ENCODE measurements at regions not wholly inside any gene's neighbourhood (a gene's known extent, or its start where the extent isn't known, plus 50 kb on each side); places are given as distances from the start of the nearest gene placed in this dataset.

GRCh38 chr21:43300496-43301408 lies 126.2 kb downstream of the SIK1 start:
- Mint-ChIP-seq H3K9me3 (ENCODE audit: low read depth, unreplicated experiment) (peaks cover under 1% of the 10 kb centered on the region), H3K27me3 (ENCODE audit: unreplicated experiment) (no peaks in the 10 kb centered on the region), H3K36me3 (ENCODE audit: insufficient read depth, unreplicated experiment) (no peaks in the 10 kb centered on the region), H3K27ac (ENCODE audit: unreplicated experiment) (no peak overlapping the region), H3K4me1 (ENCODE audit: low read depth, unreplicated experiment) (no peaks in the 10 kb centered on the region), H3K4me3 (ENCODE audit: low read depth, unreplicated experiment) (no peak overlapping the region)
- no peak for DNase-seq
- CTCF ChIA-PET, result no interaction called here
- no peak for TF ChIP-seq CTCF (IDR thresholded peaks at IDR 0.05; ENCODE audit: unreplicated experiment)
- BruUV-seq (replicated peaks), result no TSS peak
- intact Hi-C loops (cut with micrococcal nuclease; ENCODE audit: unreplicated experiment), result no loop called here

- H3K4me3 Mint-ChIP-seq (ENCODE audit: low read depth, unreplicated experiment), result no peak overlapping the region
- no peaks in the 10 kb centered on the region for H3K27me3 Mint-ChIP-seq (ENCODE audit: unreplicated experiment)
- CTCF ChIA-PET, result no interaction called here
- no peak for TF ChIP-seq CTCF (IDR thresholded peaks at IDR 0.05; ENCODE audit: unreplicated experiment)
- no peak for DNase-seq
- H3K27ac Mint-ChIP-seq (ENCODE audit: unreplicated experiment), result no peak overlapping the region
- peaks cover 6% of the 10 kb centered on the region for H3K9me3 Mint-ChIP-seq (ENCODE audit: low read depth, unreplicated experiment)
- H3K36me3 Mint-ChIP-seq (ENCODE audit: insufficient read depth, unreplicated experiment), result no peaks in the 10 kb centered on the region
- no TSS peak for BruUV-seq (replicated peaks)
- intact Hi-C loops (cut with micrococcal nuclease; ENCODE audit: unreplicated experiment), result no loop called here
- H3K4me1 Mint-ChIP-seq (ENCODE audit: low read depth, unreplicated experiment), result no peaks in the 10 kb centered on the region
These were observed 127.3 kb downstream of the SIK1 start for GRCh38 chr21:43299441-43300277.

- no peak for TF ChIP-seq CTCF (IDR thresholded peaks at IDR 0.05; ENCODE audit: unreplicated experiment)
- peaks cover 4% of the 10 kb centered on the region for H3K27me3 Mint-ChIP-seq (ENCODE audit: unreplicated experiment)
- BruUV-seq (replicated peaks), result no TSS peak
- intact Hi-C loops (cut with micrococcal nuclease; ENCODE audit: unreplicated experiment), result no loop called here
- no peak for DNase-seq
- no peaks in the 10 kb centered on the region for H3K4me1 Mint-ChIP-seq (ENCODE audit: low read depth, unreplicated experiment)
- no peaks in the 10 kb centered on the region for H3K36me3 Mint-ChIP-seq (ENCODE audit: insufficient read depth, unreplicated experiment)
- H3K9me3 Mint-ChIP-seq (ENCODE audit: low read depth, unreplicated experiment), result peaks cover 6% of the 10 kb centered on the region
- H3K27ac Mint-ChIP-seq (ENCODE audit: unreplicated experiment), result no peak overlapping the region
- H3K4me3 Mint-ChIP-seq (ENCODE audit: low read depth, unreplicated experiment), result no peak overlapping the region
- CTCF ChIA-PET, result no interaction called here
These were observed 128.1 kb downstream of the SIK1 start for GRCh38 chr21:43298546-43299440.

GRCh38 chr21:43297989-43298388 lies 128.9 kb downstream of the SIK1 start:
- no TSS peak for BruUV-seq (replicated peaks)
- CTCF ChIA-PET, result no interaction called here
- intact Hi-C loops (cut with micrococcal nuclease; ENCODE audit: unreplicated experiment), result no loop called here
- no peak for DNase-seq
- no peaks in the 10 kb centered on the region for H3K36me3 Mint-ChIP-seq (ENCODE audit: insufficient read depth, unreplicated experiment)
- H3K27ac Mint-ChIP-seq (ENCODE audit: unreplicated experiment), result no peak overlapping the region
- TF ChIP-seq CTCF (IDR thresholded peaks at IDR 0.05; ENCODE audit: unreplicated experiment), result no peak
- H3K9me3 Mint-ChIP-seq (ENCODE audit: low read depth, unreplicated experiment), result peaks cover 6% of the 10 kb centered on the region
- H3K27me3 Mint-ChIP-seq (ENCODE audit: unreplicated experiment), result peaks cover 9% of the 10 kb centered on the region
- no peak overlapping the region for H3K4me3 Mint-ChIP-seq (ENCODE audit: low read depth, unreplicated experiment)
- no peaks in the 10 kb centered on the region for H3K4me1 Mint-ChIP-seq (ENCODE audit: low read depth, unreplicated experiment)

Measured in Calu3 (cell line).